Astrocyte (in vitro differentiated cells and primary cell): ENCODE measurements at regions not wholly inside any gene's neighbourhood (a gene's known extent, or its start where the extent isn't known, plus 50 kb on each side); places are given as distances from the start of the nearest gene placed in this dataset.
"Not testable (repeated sequence)": the region's sequence is repeated elsewhere in the genome, so short reads cannot be mapped to it uniquely, and the experiment has no call there.

ENCODE experiments used
- DNase-seq: peaks from one replicate; pipeline ENCODE4 v3.0.0-alpha.2; 2010; ENCODE audit warnings: low read depth
- FAIRE-seq: peaks from 2 replicates; lab custom pipeline; 2011; peaks lifted over from hg19 to GRCh38; lab: Jason Lieb, UNC
- H2AFZ ChIP-seq: 2 replicates; pipeline ENCODE4 v1.6.0; 2012; ENCODE audit warnings: low read depth, low read length, inconsistent platforms
- H3K27ac ChIP-seq: 2 replicates; pipeline ENCODE4 v1.5.1; 2011; ENCODE audit warnings: low read depth, low read length, inconsistent platforms
- H3K27me3 ChIP-seq: 2 replicates; pipeline ENCODE4 v1.6.0; 2011; ENCODE audit warnings: low read length, inconsistent platforms; ENCODE audit not compliant: insufficient read depth
- H3K36me3 ChIP-seq: 2 replicates; pipeline ENCODE4 v1.5.1; 2011; ENCODE audit warnings: low read length, inconsistent platforms; ENCODE audit not compliant: insufficient read depth
- H3K4me1 ChIP-seq: 2 replicates; pipeline ENCODE4 v1.5.1; 2011; ENCODE audit warnings: low read length, inconsistent platforms; ENCODE audit not compliant: insufficient read depth
- H3K4me2 ChIP-seq: 2 replicates; pipeline ENCODE4 v1.6.0; 2012; ENCODE audit warnings: low read length, inconsistent platforms
- H3K4me3 ChIP-seq: 2 replicates; pipeline ENCODE4 v1.5.1; 2011; ENCODE audit warnings: low read depth, mild to moderate bottlenecking, low read length, inconsistent platforms; ENCODE audit not compliant: insufficient read depth
- H3K79me2 ChIP-seq: 2 replicates; pipeline ENCODE4 v1.6.0; 2012; ENCODE audit warnings: mild to moderate bottlenecking, low read length, inconsistent platforms; ENCODE audit not compliant: insufficient read depth
- H3K9ac ChIP-seq: 2 replicates; pipeline ENCODE4 v1.6.0; 2012; ENCODE audit warnings: mild to moderate bottlenecking, low read length, inconsistent platforms
- H3K9me3 ChIP-seq: 2 replicates; pipeline ENCODE4 v1.5.1; 2012; ENCODE audit warnings: low read depth, mild to moderate bottlenecking, low read length, inconsistent platforms; ENCODE audit not compliant: insufficient read depth
- H4K20me1 ChIP-seq: 2 replicates; pipeline ENCODE4 v1.6.0; 2012; ENCODE audit warnings: low read length, inconsistent platforms; ENCODE audit not compliant: insufficient read depth
- H3K27ac Mint-ChIP-seq: one replicate; pipeline ENCODE4 v1.8.0; 2021; ENCODE audit warnings: mild to moderate bottlenecking, mixed read lengths; ENCODE audit not compliant: unreplicated experiment
- H3K27me3 Mint-ChIP-seq: one replicate; pipeline ENCODE4 v1.8.0; 2021; ENCODE audit warnings: low read depth, mixed read lengths; ENCODE audit not compliant: unreplicated experiment
- H3K36me3 Mint-ChIP-seq: one replicate; pipeline ENCODE4 v1.8.0; 2021; ENCODE audit warnings: low read depth, mixed read lengths; ENCODE audit not compliant: unreplicated experiment
- H3K4me1 Mint-ChIP-seq: one replicate; pipeline ENCODE4 v1.8.0; 2021; ENCODE audit warnings: low read depth, mixed read lengths; ENCODE audit not compliant: unreplicated experiment
- H3K4me3 Mint-ChIP-seq: one replicate; pipeline ENCODE4 v1.8.0; 2021; ENCODE audit warnings: mild to moderate bottlenecking, moderate library complexity, mixed read lengths; ENCODE audit not compliant: unreplicated experiment
- H3K9me3 Mint-ChIP-seq: one replicate; pipeline ENCODE4 v1.8.0; 2021; ENCODE audit warnings: mild to moderate bottlenecking, mixed read lengths; ENCODE audit not compliant: unreplicated experiment
- CTCF ChIP-seq: IDR thresholded peaks from 2 replicates; pipeline ENCODE4 v1.5.1; 2011; ENCODE audit warnings: low read depth, mild to moderate bottlenecking, inconsistent platforms, low read length, moderate library complexity; ENCODE audit not compliant: insufficient read depth
- EZH2 ChIP-seq: IDR thresholded peaks from 2 replicates; pipeline ENCODE4 v1.6.1; 2012; ENCODE audit warnings: mild to moderate bottlenecking, low read length, inconsistent platforms; ENCODE audit not compliant: insufficient read depth

GRCh38 chr4:57971261-57971660, 861.1 kb upstream of the IGFBP7 start:
- H3K4me1 ChIP-seq: no peaks in the 10 kb centered on the region
- no peak overlapping the region for H3K4me2 ChIP-seq
- no peak overlapping the region for H3K27ac Mint-ChIP-seq
- H3K36me3 ChIP-seq: no peaks in the 10 kb centered on the region
- FAIRE-seq: no peak
- no peak for TF ChIP-seq EZH2
- TF ChIP-seq CTCF: no peak
- no peaks in the 10 kb centered on the region for H4K20me1 ChIP-seq
- no peaks in the 10 kb centered on the region for H3K79me2 ChIP-seq
- DNase-seq: no peak
- no peaks in the 10 kb centered on the region for H3K9me3 ChIP-seq
- no peaks in the 10 kb centered on the region for H3K27me3 ChIP-seq
- H3K4me3 Mint-ChIP-seq: no peak overlapping the region
- no peaks in the 10 kb centered on the region for H3K27me3 Mint-ChIP-seq
- H3K4me3 ChIP-seq: no peak overlapping the region
- H3K9ac ChIP-seq: no peak overlapping the region
- no peak overlapping the region for H3K27ac ChIP-seq
- H2AFZ ChIP-seq: no peak overlapping the region
- peaks cover 11% of the 10 kb centered on the region for H3K9me3 Mint-ChIP-seq
- no peaks in the 10 kb centered on the region for H3K4me1 Mint-ChIP-seq
- no peaks in the 10 kb centered on the region for H3K36me3 Mint-ChIP-seq

DNA sequence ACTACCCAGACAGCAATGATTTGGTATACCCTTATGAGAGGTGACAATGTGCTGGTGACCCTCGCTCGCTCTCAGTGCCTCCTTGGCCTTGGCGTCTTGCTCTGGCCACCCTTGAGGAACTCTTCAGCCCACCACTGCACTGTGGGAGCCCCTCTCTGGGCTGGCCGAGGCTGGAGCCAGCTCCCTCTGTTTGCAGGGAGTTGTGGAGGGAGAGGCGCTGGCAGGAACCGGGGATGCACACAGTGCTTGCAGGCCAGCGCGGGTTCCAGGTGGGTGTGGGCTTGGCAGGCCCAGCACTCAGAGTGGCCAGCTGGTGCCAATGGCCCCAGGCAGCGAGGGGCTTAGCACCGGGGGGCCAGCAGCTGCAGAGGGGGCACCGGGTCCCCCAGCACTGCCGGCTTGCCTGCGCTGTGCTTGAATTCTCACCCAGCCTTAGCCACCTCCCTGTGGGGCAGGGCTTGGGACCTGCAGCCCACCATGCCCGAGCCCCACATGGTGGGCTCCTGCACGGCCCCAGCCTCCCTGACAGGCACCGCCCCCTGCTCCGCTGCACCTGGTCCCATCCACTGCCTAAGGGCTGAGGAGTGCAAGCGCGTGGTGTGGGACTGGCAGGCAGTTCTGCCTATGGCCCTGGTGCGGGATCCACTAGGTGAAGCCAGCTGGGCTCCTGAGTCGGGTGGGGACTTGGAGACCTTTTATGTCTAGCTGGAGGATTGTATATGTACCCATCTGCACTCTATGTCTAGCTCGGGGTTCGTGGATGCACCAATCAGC, 857.0 kb upstream of the IGFBP7 start:
- Histone ChIP-seq H2AFZ (no peak overlapping the region), H3K4me1 (no peaks in the 10 kb centered on the region), H3K36me3 (no peaks in the 10 kb centered on the region), H3K4me2 (no peak overlapping the region), H4K20me1 (no peaks in the 10 kb centered on the region), H3K9ac (no peak overlapping the region), H3K9me3 (no peaks in the 10 kb centered on the region), H3K4me3 (no peak overlapping the region), H3K27ac (no peak overlapping the region), H3K79me2 (no peaks in the 10 kb centered on the region), H3K27me3 (no peaks in the 10 kb centered on the region)
- Mint-ChIP-seq H3K4me1 (no peaks in the 10 kb centered on the region), H3K4me3 (no peak overlapping the region), H3K9me3 (peaks cover 13% of the 10 kb centered on the region), H3K27ac (no peak overlapping the region), H3K36me3 (no peaks in the 10 kb centered on the region), H3K27me3 (no peaks in the 10 kb centered on the region)
- FAIRE-seq (no peak), DNase-seq (no peak)
- TF ChIP-seq CTCF (no peak), EZH2 (no peak)

GRCh38 chr4:57965431-57965830, 855.2 kb upstream of the IGFBP7 start:
- H3K27ac Mint-ChIP-seq, H3K4me1 ChIP-seq, H3K36me3 ChIP-seq, H3K4me3 ChIP-seq, H3K4me1 Mint-ChIP-seq, FAIRE-seq, H2AFZ ChIP-seq, H3K9ac ChIP-seq, H3K27me3 ChIP-seq, H3K9me3 ChIP-seq, H3K4me2 ChIP-seq, H3K36me3 Mint-ChIP-seq, H3K27ac ChIP-seq, H3K79me2 ChIP-seq, H3K27me3 Mint-ChIP-seq, H4K20me1 ChIP-seq, H3K4me3 Mint-ChIP-seq, DNase-seq: not testable (repeated sequence)
- H3K9me3 Mint-ChIP-seq: peaks cover 13% of the 10 kb centered on the region
